ENCODE measurements at regions not wholly inside any gene's neighbourhood (a gene's known extent, or its start where the extent isn't known, plus 50 kb on each side); places are given as distances from the start of the nearest gene placed in this dataset.

DNA sequence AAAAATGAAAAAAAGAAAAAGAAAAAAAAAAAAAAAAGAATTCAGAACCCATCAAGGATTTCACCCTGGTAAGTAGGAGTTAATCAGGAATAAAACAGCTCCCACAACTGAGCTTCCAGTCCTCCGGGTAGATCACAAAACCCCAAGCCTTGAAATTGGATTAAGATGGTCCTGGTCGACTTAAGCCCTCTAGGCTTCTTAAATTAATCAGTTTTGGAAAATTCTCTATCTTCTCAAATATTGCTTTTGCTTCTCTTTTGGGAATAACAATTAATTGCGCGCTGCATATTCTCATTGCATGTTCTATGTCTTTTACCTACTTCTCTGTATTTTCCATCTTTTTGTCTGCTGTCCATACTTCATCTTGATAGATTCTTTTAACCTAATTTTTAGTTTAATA, 348.0 kb upstream of the MEX3C start:
- DNase-seq = no peak
- intact Hi-C loops (cut with DNase I; ENCODE audit: low total_unique reads) = no loop called here
- TF ChIP-seq POLR2A (IDR thresholded peaks at IDR 0.05) = no peak
- TF ChIP-seq, protein P1, sequence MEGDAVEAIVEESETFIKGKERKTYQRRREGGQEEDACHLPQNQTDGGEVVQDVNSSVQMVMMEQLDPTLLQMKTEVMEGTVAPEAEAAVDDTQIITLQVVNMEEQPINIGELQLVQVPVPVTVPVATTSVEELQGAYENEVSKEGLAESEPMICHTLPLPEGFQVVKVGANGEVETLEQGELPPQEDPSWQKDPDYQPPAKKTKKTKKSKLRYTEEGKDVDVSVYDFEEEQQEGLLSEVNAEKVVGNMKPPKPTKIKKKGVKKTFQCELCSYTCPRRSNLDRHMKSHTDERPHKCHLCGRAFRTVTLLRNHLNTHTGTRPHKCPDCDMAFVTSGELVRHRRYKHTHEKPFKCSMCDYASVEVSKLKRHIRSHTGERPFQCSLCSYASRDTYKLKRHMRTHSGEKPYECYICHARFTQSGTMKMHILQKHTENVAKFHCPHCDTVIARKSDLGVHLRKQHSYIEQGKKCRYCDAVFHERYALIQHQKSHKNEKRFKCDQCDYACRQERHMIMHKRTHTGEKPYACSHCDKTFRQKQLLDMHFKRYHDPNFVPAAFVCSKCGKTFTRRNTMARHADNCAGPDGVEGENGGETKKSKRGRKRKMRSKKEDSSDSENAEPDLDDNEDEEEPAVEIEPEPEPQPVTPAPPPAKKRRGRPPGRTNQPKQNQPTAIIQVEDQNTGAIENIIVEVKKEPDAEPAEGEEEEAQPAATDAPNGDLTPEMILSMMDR (IDR thresholded peaks at IDR 0.05) = no peak
- no peak for TF ChIP-seq EP300 (IDR thresholded peaks at IDR 0.05)
- no peak for TF ChIP-seq POLR2AphosphoS5 (IDR thresholded peaks at IDR 0.05)
- H3K9me3 ChIP-seq = no peaks in the 10 kb centered on the region
- no peak overlapping the region for H3K27ac ChIP-seq
- H3K4me3 ChIP-seq = no peak overlapping the region
- H3K36me3 ChIP-seq = no peaks in the 10 kb centered on the region
- no peaks in the 10 kb centered on the region for H3K27me3 ChIP-seq
- no peaks in the 10 kb centered on the region for H3K4me1 ChIP-seq
- 78 to 85% (median 83%) methylated on average over 4 of the region's 4 CpGs for WGBS, 5 donors

DNA sequence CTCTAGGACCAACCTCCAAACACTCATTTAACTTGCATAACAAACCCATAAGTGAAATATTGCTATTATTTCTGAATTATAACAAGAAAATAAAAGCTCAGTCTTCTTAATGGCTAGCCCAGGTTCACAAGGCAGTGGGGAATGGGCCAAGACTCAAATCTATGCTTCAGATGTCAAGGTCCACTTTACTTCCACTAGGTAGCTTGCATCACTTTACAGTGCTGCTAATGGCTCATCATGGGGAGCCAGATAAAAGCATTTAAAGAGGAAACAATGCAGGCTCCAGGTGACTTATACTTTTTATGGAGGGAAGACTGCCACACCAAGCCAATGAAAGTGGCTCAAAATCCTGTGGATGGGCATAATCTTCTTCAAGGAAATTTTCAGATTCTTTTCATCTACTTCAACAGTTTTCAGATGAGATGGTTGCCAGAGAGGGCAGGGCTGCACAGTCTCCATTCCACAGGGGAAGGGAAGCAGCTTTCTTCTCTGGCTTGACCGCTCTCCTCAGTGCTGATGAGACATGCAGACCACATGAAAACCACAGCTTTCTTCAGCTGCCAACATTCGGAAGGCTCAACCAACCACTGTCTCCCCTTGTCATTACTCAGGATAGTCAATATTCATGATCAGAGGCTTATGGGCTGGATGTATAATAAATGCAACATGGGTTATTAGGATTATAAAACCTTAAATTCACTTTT, 361.9 kb upstream of the MEX3C start:
- intact Hi-C loops (cut with DNase I; ENCODE audit: low total_unique reads) = no loop called here
- no peak for DNase-seq
- TF ChIP-seq POLR2AphosphoS5 (IDR thresholded peaks at IDR 0.05) = no peak
- TF ChIP-seq POLR2A (IDR thresholded peaks at IDR 0.05) = no peak
- TF ChIP-seq EP300 (IDR thresholded peaks at IDR 0.05) = no peak
- TF ChIP-seq, protein P1 (IDR thresholded peaks at IDR 0.05) = no peak

DNA sequence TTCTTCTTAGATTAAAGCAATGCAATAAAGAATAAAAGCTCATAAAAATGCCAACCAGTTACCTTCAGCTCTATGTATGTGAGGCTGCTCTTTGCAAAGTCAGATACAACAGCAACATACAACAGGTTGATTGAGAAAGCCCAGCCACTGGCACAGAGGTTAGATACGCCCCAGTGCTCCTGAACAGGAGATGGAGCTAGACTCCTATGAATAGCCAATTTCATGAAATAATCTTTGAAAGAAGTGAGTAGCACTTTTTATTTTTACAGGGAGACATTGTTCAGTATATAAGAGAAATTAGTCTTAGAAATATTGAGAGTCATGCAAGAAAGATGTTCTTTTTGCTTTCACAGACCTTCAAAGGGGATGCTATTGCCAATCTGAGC, 362.4 kb upstream of the MEX3C start:
- no peaks in the 10 kb centered on the region for H3K36me3 ChIP-seq
- no peaks in the 10 kb centered on the region for H3K27me3 ChIP-seq
- H3K4me1 ChIP-seq = no peaks in the 10 kb centered on the region
- DNase-seq = no peak
- no peaks in the 10 kb centered on the region for H3K9me3 ChIP-seq
- intact Hi-C loops (cut with DNase I; ENCODE audit: low total_unique reads) = no loop called here
- 67 to 85% (median 79%) methylated on average over 1 of the region's 1 CpG for WGBS, 5 donors
- no peak overlapping the region for H3K4me3 ChIP-seq
- no peak overlapping the region for H3K27ac ChIP-seq
- TF ChIP-seq POLR2A (IDR thresholded peaks at IDR 0.05) = no peak
- TF ChIP-seq EP300 (IDR thresholded peaks at IDR 0.05) = no peak
- TF ChIP-seq POLR2AphosphoS5 (IDR thresholded peaks at IDR 0.05) = no peak
- TF ChIP-seq, protein P1 (IDR thresholded peaks at IDR 0.05) = no peak

More for the DNA sequence above, 361.9 kb upstream of the MEX3C start:
- H3K4me1 ChIP-seq = no peaks in the 10 kb centered on the region
- no peaks in the 10 kb centered on the region for H3K27me3 ChIP-seq
- H3K27ac ChIP-seq = no peak overlapping the region
- H3K9me3 ChIP-seq = peaks cover 0 to 5% (median 2%) of the 10 kb centered on the region in 4 donors
- H3K36me3 ChIP-seq = no peaks in the 10 kb centered on the region
- H3K4me3 ChIP-seq = no peak overlapping the region
- 78 to 92% (median 85%) methylated on average over 2 of the region's 2 CpGs for WGBS, 5 donors

DNA sequence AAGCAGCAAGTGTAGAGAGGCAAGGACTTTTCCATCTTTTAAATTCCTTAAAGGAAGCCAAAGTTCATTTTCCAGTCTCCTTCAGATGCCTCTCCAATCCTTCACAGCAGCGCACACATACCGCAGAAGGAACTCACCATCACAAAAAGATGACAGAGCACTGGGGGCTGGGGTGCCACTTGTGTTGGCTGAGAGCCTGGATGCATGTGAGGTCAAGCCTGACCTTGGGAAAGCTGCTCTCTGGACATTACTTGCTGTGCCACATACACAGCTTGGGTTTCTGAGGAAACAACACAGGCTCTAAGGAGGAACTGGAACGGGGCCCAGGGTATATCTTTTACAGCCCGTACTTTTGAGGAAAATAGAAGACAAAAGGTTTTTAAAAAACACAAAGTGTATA, 364.3 kb upstream of the MEX3C start:
- DNase-seq = no peak
- Histone ChIP-seq H3K4me3 (no peak overlapping the region), H3K36me3 (no peaks in the 10 kb centered on the region), H3K27me3 (no peaks in the 10 kb centered on the region), H3K9me3 (no peaks in the 10 kb centered on the region), H3K4me1 (no peaks in the 10 kb centered on the region), H3K27ac (no peak overlapping the region)
- TF ChIP-seq EP300 (IDR thresholded peaks at IDR 0.05) (no peak), POLR2A (IDR thresholded peaks at IDR 0.05) (no peak), POLR2AphosphoS5 (IDR thresholded peaks at IDR 0.05) (no peak)
- TF ChIP-seq, protein P1 (IDR thresholded peaks at IDR 0.05) = no peak
- intact Hi-C loops (cut with DNase I; ENCODE audit: low total_unique reads) = no loop called here
- 70 to 83% (median 78%) methylated on average over 4 of the region's 4 CpGs for WGBS, 5 donors

All from stomach (tissue), 8 donors.